A549 (cell line): ENCODE measurements at regions not wholly inside any gene's neighbourhood (a gene's known extent, or its start where the extent isn't known, plus 50 kb on each side); places are given as distances from the start of the nearest gene placed in this dataset.

Experiments used
- ATAC-seq, 2 experiments: fragments of 200-7000 bp in 1 of 2; fragments of >200 bp in 1 of 2; cut with Nextera tagmentation in 1 of 2; cut with Tn5 transposase in 1 of 2; 3 replicates each; pipeline versions ENCODE4 v1.8.0 to v1.9.1; 2018 to 2020; ENCODE audit warnings: mild to moderate bottlenecking in 1 of 2, moderate library complexity in 1 of 2
- CTCF ChIA-PET: fragments of 300-600 bp; sonication (Branson Sonifier 250); formaldehyde crosslinking; extraction: SDS; loops from one replicate; lab custom pipeline; 2021; ENCODE audit warnings: antibody characterized with exemption, inconsistent platforms; lab: Yijun Ruan, JAX
- POLR2A ChIA-PET: fragments of 350-600 bp; formaldehyde crosslinking; extraction: SDS; loops from one replicate; lab custom pipeline; 2021; ENCODE audit warnings: antibody characterized with exemption, inconsistent platforms; lab: Yijun Ruan, JAX
- DNase-seq, 2 experiments: peaks; one replicate each; pipeline versions ENCODE4 v3.0.0 to v3.0.0-alpha.2; 2011 to 2016; ENCODE audit warnings: low read depth in 1 of 2, low spot score in 1 of 2
- FAIRE-seq: peaks from 2 replicates; lab custom pipeline; 2011; peaks lifted over from hg19 to GRCh38; lab: Jason Lieb, UNC
- H3K27ac ChIP-seq, 2 experiments: fragments of >200 bp; sonication (Bioruptor Twin); formaldehyde crosslinking; 3 replicates each; pipeline ENCODE4 v1.5.1; 2016 to 2017
- H3K4me1 ChIP-seq: fragments of >200 bp; sonication (Bioruptor Twin); formaldehyde crosslinking; 3 replicates; pipeline ENCODE4 v1.6.1; 2016
- H3K4me2 ChIP-seq: fragments of >200 bp; sonication (Bioruptor Twin); formaldehyde crosslinking; 3 replicates; pipeline ENCODE4 v1.6.1; 2016
- H3K4me3 ChIP-seq: fragments of >200 bp; sonication (Bioruptor Twin); formaldehyde crosslinking; 3 replicates; pipeline ENCODE4 v1.5.1; 2016
- H3K9me3 ChIP-seq: fragments of >200 bp; sonication (Bioruptor Twin); formaldehyde crosslinking; 3 replicates; pipeline ENCODE4 v1.6.1; 2016
- CBX2 ChIP-seq: fragments of 200-600 bp; sonication (generic); IDR thresholded peaks from 2 replicates; pipeline ENCODE4 v1.6.1; 2016; ENCODE audit warnings: low read depth, mild to moderate bottlenecking, borderline replicate concordance
- CHD2 ChIP-seq: fragments of 150-350 bp; IDR thresholded peaks from 2 replicates; pipeline ENCODE4 v1.6.1; 2014; ENCODE audit warnings: low read length; ENCODE audit not compliant: partially characterized antibody
- CHD4 ChIP-seq: fragments of 200-600 bp; sonication (generic); IDR thresholded peaks from 2 replicates; pipeline ENCODE4 v1.6.1; 2016; ENCODE audit warnings: antibody characterized with exemption, mild to moderate bottlenecking, borderline replicate concordance
- E2F6 ChIP-seq: IDR thresholded peaks from 2 replicates; pipeline ENCODE4 v1.6.1; 2012; ENCODE audit warnings: low read depth, borderline replicate concordance
- ELK1 ChIP-seq: fragments of 150-350 bp; IDR thresholded peaks from 2 replicates; pipeline ENCODE4 v1.6.1; 2014; ENCODE audit warnings: low read depth, mild to moderate bottlenecking, low read length
- FOXS1 ChIP-seq: fragments of 250-450 bp; sonication (Bioruptor Pico); IDR thresholded peaks from 2 replicates; pipeline ENCODE4 v1.5.0; 2020; ENCODE audit warnings: mild to moderate bottlenecking, moderate library complexity
- HOXB5 ChIP-seq: fragments of 250-450 bp; sonication (Bioruptor Pico); IDR thresholded peaks from 2 replicates; pipeline ENCODE4 v1.5.0; 2020; ENCODE audit warnings: mild to moderate bottlenecking, moderate library complexity
- JUN ChIP-seq, 2 experiments: fragments of >200 bp; sonication (Bioruptor Twin); formaldehyde crosslinking; IDR thresholded peaks; 2 replicates in 1 of 2; 3 replicates in 1 of 2; pipeline ENCODE4 v1.6.1; 2016 to 2017
- MAFK ChIP-seq: fragments of 450-650 bp; IDR thresholded peaks from 2 replicates; pipeline ENCODE4 v1.6.1; 2014; ENCODE audit not compliant: partially characterized antibody
- MAZ ChIP-seq: fragments of 150-350 bp; IDR thresholded peaks from 2 replicates; pipeline ENCODE4 v1.6.1; 2014; ENCODE audit warnings: antibody characterized with exemption, low read depth, low read length, borderline replicate concordance
- RCOR1 ChIP-seq: fragments of 150-350 bp; IDR thresholded peaks from 2 replicates; pipeline ENCODE4 v1.6.1; 2014; ENCODE audit warnings: antibody characterized with exemption, low read length, low read depth
- SMC3 ChIP-seq: fragments of >200 bp; sonication (Bioruptor Twin); formaldehyde crosslinking; IDR thresholded peaks from 3 replicates; pipeline ENCODE4 v1.6.1; 2018; ENCODE audit warnings: inconsistent platforms
- SREBF2 ChIP-seq: fragments of 450-650 bp; IDR thresholded peaks from 2 replicates; pipeline ENCODE4 v1.6.1; 2014; ENCODE audit warnings: mild to moderate bottlenecking, moderate library complexity
- ZFP36 ChIP-seq: fragments of 450-650 bp; IDR thresholded peaks from 2 replicates; pipeline ENCODE4 v1.6.1; 2014; ENCODE audit warnings: borderline replicate concordance; ENCODE audit not compliant: partially characterized antibody
- ZNF302 ChIP-seq: fragments of 250-450 bp; sonication (Bioruptor Pico); IDR thresholded peaks from 2 replicates; pipeline ENCODE4 v1.9.0; 2021; ENCODE audit warnings: inconsistent platforms, mild to moderate bottlenecking, moderate library complexity
- WGBS: methylation state at CpG from one replicate; pipeline ENCODE4 v1.1.6; 2017; ENCODE audit errors: missing lambda C conversion rate; 5-methylcytosine and 5-hydroxymethylcytosine counted together
- TF ChIP-seq, protein P1 (sequence below): fragments of 250-450 bp; sonication (Bioruptor Pico); IDR thresholded peaks from 2 replicates; pipeline ENCODE4 v1.5.0; 2020; ENCODE audit warnings: low read depth, mild to moderate bottlenecking, moderate library complexity
- TF ChIP-seq, protein P2 (sequence below): fragments of 250-450 bp; sonication (Bioruptor Pico); IDR thresholded peaks from 2 replicates; pipeline ENCODE4 v1.5.0; 2021; ENCODE audit warnings: mild to moderate bottlenecking, moderate library complexity, borderline replicate concordance

GRCh38 chr2:125746321-125747164, 909.4 kb upstream of the GYPC start (continued):
- TF ChIP-seq SMC3 (no peak), CHD2 (no peak), E2F6 (no peak)
- TF ChIP-seq, protein P1, sequence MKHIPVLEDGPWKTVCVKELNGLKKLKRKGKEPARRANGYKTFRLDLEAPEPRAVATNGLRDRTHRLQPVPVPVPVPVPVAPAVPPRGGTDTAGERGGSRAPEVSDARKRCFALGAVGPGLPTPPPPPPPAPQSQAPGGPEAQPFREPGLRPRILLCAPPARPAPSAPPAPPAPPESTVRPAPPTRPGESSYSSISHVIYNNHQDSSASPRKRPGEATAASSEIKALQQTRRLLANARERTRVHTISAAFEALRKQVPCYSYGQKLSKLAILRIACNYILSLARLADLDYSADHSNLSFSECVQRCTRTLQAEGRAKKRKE (CRISPR knock-in tag) = no peak

GRCh38 chr2:125747165-125747425, 908.9 kb upstream of the GYPC start:
- TF ChIP-seq CHD4 (no peak), HOXB5 (CRISPR knock-in tag) (no peak), SREBF2 (no peak)
- CTCF ChIA-PET = no interaction called here

DNA sequence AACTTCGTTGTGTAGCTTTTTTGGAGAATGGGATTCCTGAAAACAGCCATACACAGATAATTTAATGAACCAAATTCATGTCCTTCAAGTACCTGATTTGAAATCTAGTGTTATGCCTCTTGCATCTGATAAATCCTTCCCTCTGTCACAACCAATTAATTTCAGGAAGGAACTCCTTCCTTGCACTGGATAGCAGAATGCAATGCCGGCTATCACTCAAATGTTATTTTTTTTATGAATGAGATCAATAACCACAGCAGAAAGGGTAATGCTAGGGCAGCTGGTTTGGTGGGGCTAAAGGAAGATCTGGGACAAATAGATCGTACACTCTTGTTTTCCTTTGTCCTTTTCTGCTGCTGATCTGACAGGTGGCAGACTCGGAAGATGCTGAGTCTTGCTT, 899.5 kb upstream of the GYPC start:
- Histone ChIP-seq H3K4me1 (no peaks in the 10 kb centered on the region), H3K9me3 (no peaks in the 10 kb centered on the region), H3K4me2 (no peak overlapping the region), H3K4me3 (no peak overlapping the region), H3K27ac (no peak overlapping the region)
- TF ChIP-seq ZNF302 (CRISPR knock-in tag) = no peak
- TF ChIP-seq, protein P2, sequence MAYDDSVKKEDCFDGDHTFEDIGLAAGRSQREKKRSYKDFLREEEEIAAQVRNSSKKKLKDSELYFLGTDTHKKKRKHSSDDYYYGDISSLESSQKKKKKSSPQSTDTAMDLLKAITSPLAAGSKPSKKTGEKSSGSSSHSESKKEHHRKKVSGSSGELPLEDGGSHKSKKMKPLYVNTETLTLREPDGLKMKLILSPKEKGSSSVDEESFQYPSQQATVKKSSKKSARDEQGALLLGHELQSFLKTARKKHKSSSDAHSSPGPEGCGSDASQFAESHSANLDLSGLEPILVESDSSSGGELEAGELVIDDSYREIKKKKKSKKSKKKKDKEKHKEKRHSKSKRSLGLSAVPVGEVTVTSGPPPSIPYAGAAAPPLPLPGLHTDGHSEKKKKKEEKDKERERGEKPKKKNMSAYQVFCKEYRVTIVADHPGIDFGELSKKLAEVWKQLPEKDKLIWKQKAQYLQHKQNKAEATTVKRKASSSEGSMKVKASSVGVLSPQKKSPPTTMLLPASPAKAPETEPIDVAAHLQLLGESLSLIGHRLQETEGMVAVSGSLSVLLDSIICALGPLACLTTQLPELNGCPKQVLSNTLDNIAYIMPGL = no peak
- TF ChIP-seq RCOR1 = no peak
- TF ChIP-seq JUN (IDR thresholded peaks at IDR 0.05) = no peak
- WGBS = 3% methylated on average over 4 of the region's 4 CpGs
- FAIRE-seq = no peak
- DNase-seq = no peak
- CTCF ChIA-PET = no interaction called here
- no peak for ATAC-seq
- POLR2A ChIA-PET = no interaction called here

More at GRCh38 chr2:125747165-125747425, 908.9 kb upstream of the GYPC start:
- POLR2A ChIA-PET = no interaction called here
- Histone ChIP-seq H3K4me3 (no peak overlapping the region), H3K4me1 (no peaks in the 10 kb centered on the region), H3K27ac (no peak overlapping the region), H3K4me2 (no peak overlapping the region), H3K9me3 (no peaks in the 10 kb centered on the region)
- FAIRE-seq (no peak), DNase-seq (no peak), ATAC-seq (no peak)

DNA sequence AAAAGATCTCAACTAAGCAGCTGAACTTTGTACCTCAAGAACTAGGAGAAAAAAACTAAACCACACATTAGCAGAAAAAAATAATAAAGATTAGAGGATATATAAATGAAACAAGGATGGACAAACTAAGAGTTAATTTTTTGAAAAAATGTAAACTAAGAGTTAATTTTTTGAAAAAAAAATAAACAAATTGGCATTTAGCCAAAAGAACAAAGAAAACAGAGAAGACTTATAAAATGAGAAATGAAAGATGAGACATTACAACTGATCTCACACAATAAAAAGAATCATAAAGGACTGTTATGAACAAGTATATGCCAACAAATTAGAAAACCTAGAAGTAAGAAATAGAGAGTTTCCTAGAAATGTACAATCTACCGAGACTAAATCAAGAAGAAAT, 859.2 kb upstream of the GYPC start:
- DNase-seq (no peak), ATAC-seq (no peak), FAIRE-seq (no peak)
- TF ChIP-seq ELK1 = no peak
- TF ChIP-seq MAZ = no peak
- no peak for TF ChIP-seq CBX2
- TF ChIP-seq ZFP36 = no peak
- TF ChIP-seq MAFK = no peak
- no peak for TF ChIP-seq CHD2
- TF ChIP-seq FOXS1 (CRISPR knock-in tag) = no peak
- no peak overlapping the region for H3K4me3 ChIP-seq
- H3K4me2 ChIP-seq = no peak overlapping the region
- no peak overlapping the region for H3K27ac ChIP-seq
- WGBS = 4% methylated on average over 1 of the region's 1 CpG
- ChIA-PET CTCF (no interaction called here), POLR2A (no interaction called here)
- no peaks in the 10 kb centered on the region for H3K4me1 ChIP-seq
- H3K9me3 ChIP-seq = no peaks in the 10 kb centered on the region
